ENCODE measurements at regions not wholly inside any gene's neighbourhood (a gene's known extent, or its start where the extent isn't known, plus 50 kb on each side); places are given as distances from the start of the nearest gene placed in this dataset.

DNA sequence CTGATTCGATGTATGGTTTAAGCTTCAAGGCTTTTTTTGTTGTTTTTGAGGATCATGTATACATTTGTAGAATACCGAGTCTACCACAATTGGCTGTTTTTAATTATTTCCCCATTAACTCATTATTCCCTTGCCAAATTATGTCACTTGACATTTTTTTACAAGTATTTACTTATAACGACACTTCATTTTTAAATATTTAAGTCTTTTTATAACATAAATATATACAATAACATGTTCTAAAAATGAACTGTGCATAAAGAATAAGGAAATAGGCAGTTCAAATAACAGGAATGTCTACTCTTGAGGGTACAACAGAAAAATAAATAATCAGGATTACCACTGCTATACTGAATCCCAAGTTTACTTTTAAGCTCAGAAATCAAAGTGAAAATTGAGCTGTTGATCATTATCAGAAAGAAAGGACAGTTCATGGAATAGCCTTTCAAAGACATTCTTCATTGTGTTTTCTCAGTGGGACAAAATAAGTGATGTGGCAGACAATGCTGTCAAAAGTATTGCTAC lies 627.5 kb downstream of the PCDH19 start:
- no peak for TF ChIP-seq POLR2A (IDR thresholded peaks at IDR 0.05; ENCODE audit: low read length)
- no peak for TF ChIP-seq GATA1 (IDR thresholded peaks at IDR 0.05; ENCODE audit: low read depth, low read length)

All from erythroblast (primary cell).